Esophagus mucosa (tissue), 1 donor: ENCODE measurements at regions not wholly inside any gene's neighbourhood (a gene's known extent, or its start where the extent isn't known, plus 50 kb on each side); places are given as distances from the start of the nearest gene placed in this dataset.

Experiments used
- ATAC-seq: fragments of 200-7000 bp; cut with Tn5 transposase; one replicate; pipeline ENCODE4 v1.9.1; 2020
- donor health status: DM: yes; HTN: yes; CAD: no.

GRCh38 chr11:45037434-45038005 is 86.8 kb upstream of the TP53I11 start:
- no peak for ATAC-seq

GRCh38 chr11:45038923-45039322 is 88.2 kb upstream of the TP53I11 start:
- no peak for ATAC-seq

GRCh38 chr11:45041596-45041995 is 90.9 kb upstream of the TP53I11 start:
- ATAC-seq: no peak

GRCh38 chr11:45042560-45042959 is 91.9 kb upstream of the TP53I11 start:
- ATAC-seq: peak; percentile 85

GRCh38 chr11:45043755-45044475 is 93.2 kb upstream of the TP53I11 start:
- ATAC-seq: no peak

- peak; percentile 87 for ATAC-seq
These were observed 95.2 kb upstream of the TP53I11 start for GRCh38 chr11:45045683-45046471.

GRCh38 chr11:45048313-45048841 is 97.7 kb upstream of the TP53I11 start:
- no peak for ATAC-seq

GRCh38 chr11:45048870-45049691 is 97.4 kb upstream of the PRDM11 start:
- ATAC-seq: no peak

GRCh38 chr11:45050111-45050510 is 96.3 kb upstream of the PRDM11 start:
- no peak for ATAC-seq

GRCh38 chr11:45051621-45052020 is 94.8 kb upstream of the PRDM11 start:
- no peak for ATAC-seq

GRCh38 chr11:45052361-45052760 is 94.1 kb upstream of the PRDM11 start:
- ATAC-seq: no peak

GRCh38 chr11:45053736-45054446 is 92.5 kb upstream of the PRDM11 start:
- no peak for ATAC-seq

- ATAC-seq: no peak
These were observed 91.5 kb upstream of the PRDM11 start for GRCh38 chr11:45054956-45055355.

GRCh38 chr11:45056529-45056928 is 89.9 kb upstream of the PRDM11 start:
- no peak for ATAC-seq

- ATAC-seq: no peak
These were observed 88.3 kb upstream of the PRDM11 start for GRCh38 chr11:45057938-45058646.

- no peak for ATAC-seq
These were observed 87.8 kb upstream of the PRDM11 start for GRCh38 chr11:45058647-45058950.

GRCh38 chr11:45060707-45061106 is 85.7 kb upstream of the PRDM11 start:
- ATAC-seq: peak; percentile 72

- ATAC-seq: no peak
These were observed 84.8 kb upstream of the PRDM11 start for GRCh38 chr11:45061641-45062040.

GRCh38 chr11:45062115-45062514 is 84.3 kb upstream of the PRDM11 start:
- ATAC-seq: no peak

- ATAC-seq: peak; percentile 17
These were observed 83.3 kb upstream of the PRDM11 start for GRCh38 chr11:45062974-45063635.

GRCh38 chr11:45063669-45064068 is 82.8 kb upstream of the PRDM11 start:
- ATAC-seq: no peak
